ENCODE measurements at regions not wholly inside any gene's neighbourhood (a gene's known extent, or its start where the extent isn't known, plus 50 kb on each side); places are given as distances from the start of the nearest gene placed in this dataset.

DNA sequence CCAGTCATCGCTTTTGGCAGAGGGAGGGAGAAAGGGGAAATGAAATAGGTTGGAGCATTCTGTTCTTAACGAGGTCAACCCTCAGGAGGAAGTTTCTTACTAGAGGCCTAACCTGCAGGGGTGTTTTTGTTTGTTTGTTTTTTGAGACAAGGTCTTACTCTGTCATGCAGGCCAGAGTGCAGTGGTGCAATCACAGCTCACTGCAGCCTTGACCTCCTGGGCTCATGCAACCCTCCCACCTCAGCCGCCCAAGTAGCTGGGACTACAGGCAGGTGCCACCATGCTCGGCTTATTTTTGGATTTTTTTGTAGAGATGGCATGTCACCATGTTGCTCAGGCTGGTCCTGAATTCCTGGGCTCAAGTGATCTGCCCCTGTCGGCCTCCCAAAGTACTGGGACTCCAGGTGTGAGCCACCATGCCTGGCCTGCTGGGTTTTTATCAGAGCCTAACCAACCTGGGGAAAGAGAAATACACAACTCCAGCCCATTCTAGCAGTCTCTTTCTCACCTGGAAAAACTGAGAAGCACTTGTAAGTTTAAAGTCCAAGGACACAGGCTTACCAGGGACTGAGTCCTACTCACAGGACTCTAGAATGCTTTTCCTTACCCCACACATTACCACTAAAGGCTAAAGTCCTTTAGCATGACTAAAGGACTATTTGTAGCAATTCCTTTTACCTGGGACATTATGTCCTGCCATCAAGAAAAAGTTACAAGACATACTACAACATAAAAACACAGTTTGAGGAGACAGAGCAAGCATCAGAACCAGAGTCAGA lies 101.0 kb upstream of the EGFR start:
- Histone ChIP-seq H3K4me1 (ENCODE audit: control insufficient read depth in 1 of 2, insufficient read depth in 2 of 2, low read length in 2 of 2) (no peaks in the 10 kb centered on the region), H3K4me2 (ENCODE audit: low read length) (no peak overlapping the region), H3K36me3 (ENCODE audit: control insufficient read depth in 1 of 2, insufficient read depth in 2 of 2, low read length in 2 of 2) (no peaks in the 10 kb centered on the region), H3K9ac (ENCODE audit: low read length) (no peak overlapping the region), H3K9me3 (ENCODE audit: control insufficient read depth in 1 of 2, insufficient read depth in 1 of 2, low read depth in 1 of 2, low read length in 2 of 2) (no peaks in the 10 kb centered on the region), H3K27me3 (ENCODE audit: insufficient read depth, low read length) (no peaks in the 10 kb centered on the region), H4K20me1 (ENCODE audit: insufficient read depth) (no peaks in the 10 kb centered on the region), H3K27ac (ENCODE audit: low read depth, low read length) (no peak overlapping the region), H3K4me3 (replicated peaks in 1 of 2; ENCODE audit: low read depth in 1 of 2, low read length in 2 of 2) (no peak overlapping the region), H3K79me2 (ENCODE audit: insufficient read depth, low read length) (no peaks in the 10 kb centered on the region), H3K9me2 (ENCODE audit: insufficient read depth) (no peaks in the 10 kb centered on the region), H2AFZ (ENCODE audit: low read depth, low read length, poor library complexity, severe bottlenecking) (no peak overlapping the region)
- no TSS peak for BruUV-seq (replicated peaks)
- ChIA-PET RAD21 (ENCODE audit: low non-redundant PET in 1 of 2, low total read pairs in 2 of 2, uncharacterized antibody in 2 of 2, unreplicated experiment in 2 of 2) (no interaction called here), POLR2A (no interaction called here), CTCF (no interaction called here)
- ATAC-seq (no peak), DNase-seq (ENCODE audit: low read depth, low spot score) (no peak)
- intact Hi-C loops (cut with micrococcal nuclease) = no loop called here
- TF ChIP-seq YY1 (IDR thresholded peaks at IDR 0.05; ENCODE audit: extremely low read depth, insufficient replicate concordance, low read depth, low read length) (no peak), TCF7L2 (IDR thresholded peaks at IDR 0.05; ENCODE audit: borderline replicate concordance, extremely low read depth, insufficient read depth, insufficient read length) (no peak), SIN3A (IDR thresholded peaks at IDR 0.05; ENCODE audit: low read depth) (no peak), EZH2 (IDR thresholded peaks at IDR 0.05) (no peak), EGR1 (IDR thresholded peaks at IDR 0.05; ENCODE audit: low read depth) (no peak)
- TF ChIP-seq, protein P1, sequence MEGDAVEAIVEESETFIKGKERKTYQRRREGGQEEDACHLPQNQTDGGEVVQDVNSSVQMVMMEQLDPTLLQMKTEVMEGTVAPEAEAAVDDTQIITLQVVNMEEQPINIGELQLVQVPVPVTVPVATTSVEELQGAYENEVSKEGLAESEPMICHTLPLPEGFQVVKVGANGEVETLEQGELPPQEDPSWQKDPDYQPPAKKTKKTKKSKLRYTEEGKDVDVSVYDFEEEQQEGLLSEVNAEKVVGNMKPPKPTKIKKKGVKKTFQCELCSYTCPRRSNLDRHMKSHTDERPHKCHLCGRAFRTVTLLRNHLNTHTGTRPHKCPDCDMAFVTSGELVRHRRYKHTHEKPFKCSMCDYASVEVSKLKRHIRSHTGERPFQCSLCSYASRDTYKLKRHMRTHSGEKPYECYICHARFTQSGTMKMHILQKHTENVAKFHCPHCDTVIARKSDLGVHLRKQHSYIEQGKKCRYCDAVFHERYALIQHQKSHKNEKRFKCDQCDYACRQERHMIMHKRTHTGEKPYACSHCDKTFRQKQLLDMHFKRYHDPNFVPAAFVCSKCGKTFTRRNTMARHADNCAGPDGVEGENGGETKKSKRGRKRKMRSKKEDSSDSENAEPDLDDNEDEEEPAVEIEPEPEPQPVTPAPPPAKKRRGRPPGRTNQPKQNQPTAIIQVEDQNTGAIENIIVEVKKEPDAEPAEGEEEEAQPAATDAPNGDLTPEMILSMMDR (IDR thresholded peaks at IDR 0.05 in 2 of 3, conservative IDR thresholded peaks at IDR 0.05 in 1 of 3; ENCODE audit: borderline replicate concordance in 1 of 3, insufficient read depth in 1 of 3, low read depth in 2 of 3, low read length in 2 of 3) = no peak
- TF ChIP-seq, protein P2, sequence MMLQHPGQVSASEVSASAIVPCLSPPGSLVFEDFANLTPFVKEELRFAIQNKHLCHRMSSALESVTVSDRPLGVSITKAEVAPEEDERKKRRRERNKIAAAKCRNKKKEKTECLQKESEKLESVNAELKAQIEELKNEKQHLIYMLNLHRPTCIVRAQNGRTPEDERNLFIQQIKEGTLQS (IDR thresholded peaks at IDR 0.05) = no peak
